Breast epithelium (tissue), 4 donors: ENCODE measurements at regions not wholly inside any gene's neighbourhood (a gene's known extent, or its start where the extent isn't known, plus 50 kb on each side); places are given as distances from the start of the nearest gene placed in this dataset.

Source experiments
- DNase-seq, 2 donors: peaks; one replicate each; pipeline ENCODE4 v3.0.0-alpha.2; 2019; ENCODE audit warnings: low spot score in 2 of 2
- H3K27ac ChIP-seq, 2 donors: fragments of 200-600 bp; sonication (generic) in 1 of 2; one replicate each; pipeline ENCODE4 v1.5.1; 2016 to 2019; ENCODE audit warnings: mild to moderate bottlenecking in 1 of 2
- H3K27me3 ChIP-seq, 2 donors: fragments of 200-600 bp; sonication (generic) in 1 of 2; one replicate each; pipeline versions ENCODE4 v1.5.1 to v1.6.0; 2017 to 2019; ENCODE audit warnings: control low read depth in 1 of 2, mild to moderate bottlenecking in 1 of 2
- H3K36me3 ChIP-seq: fragments of 200-600 bp; one replicate; pipeline ENCODE4 v1.5.1; 2019
- H3K4me1 ChIP-seq, 2 donors: fragments of 200-600 bp; sonication (generic); one replicate each; pipeline ENCODE4 v1.5.1; 2016 to 2019; ENCODE audit warnings: control low read depth in 1 of 2
- H3K4me3 ChIP-seq, 3 donors: fragments of 200-600 bp; sonication (generic); 1 replicate in 2 of 3; 2 replicates in 1 of 3; pipeline ENCODE4 v1.5.1; 2016 to 2019; ENCODE audit warnings: mild to moderate bottlenecking in 3 of 3, moderate library complexity in 2 of 3
- H3K9me3 ChIP-seq, 2 donors: fragments of 200-600 bp; sonication (generic) in 1 of 2; one replicate each; pipeline ENCODE4 v1.5.1; 2016 to 2019; ENCODE audit warnings: control low read depth in 1 of 2
- POLR2A ChIP-seq: fragments of 450-650 bp; IDR thresholded peaks from one replicate; pipeline ENCODE4 v1.6.1; 2016; ENCODE audit warnings: antibody characterized with exemption, mild to moderate bottlenecking, moderate library complexity
- POLR2AphosphoS5 ChIP-seq, 3 donors: sonication (generic); formaldehyde crosslinking; IDR thresholded peaks; one replicate each; pipeline ENCODE4 v1.6.1; 2017; ENCODE audit warnings: antibody characterized with exemption in 3 of 3
- intact Hi-C: fragments of 100-400 bp; cut with DNase I; formaldehyde crosslinking; loops from one replicate; pipeline ENCODE4 v1.15.1; 2023; ENCODE audit warnings: low total_unique reads
- TF ChIP-seq, protein P1 (sequence below), 3 donors: fragments of 450-650 bp; IDR thresholded peaks; one replicate each; pipeline ENCODE4 v1.5.1; 2016 to 2017; ENCODE audit warnings: antibody characterized with exemption in 3 of 3, mild to moderate bottlenecking in 3 of 3, moderate library complexity in 3 of 3

DNA sequence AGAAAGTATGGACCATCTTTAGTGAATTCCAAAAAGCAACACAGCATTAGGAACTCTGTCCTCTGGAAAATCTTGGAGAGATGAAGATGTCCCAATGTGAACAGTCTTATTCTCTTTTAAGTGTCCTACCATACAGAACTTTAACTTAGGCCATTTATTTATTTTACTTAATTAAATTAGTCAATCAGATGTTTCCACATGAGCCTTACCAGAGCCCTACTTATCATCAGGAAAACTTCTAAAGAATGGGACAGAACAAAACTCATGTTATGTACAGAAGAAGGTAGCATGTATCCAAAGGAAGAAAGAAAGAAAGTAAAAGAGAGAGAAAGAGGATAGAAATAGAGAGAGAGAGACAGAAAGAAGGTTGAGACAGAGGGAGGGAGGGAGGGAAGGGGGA is 276.4 kb downstream of the ETV1 start:
- Histone ChIP-seq H3K27me3 (no peaks in the 10 kb centered on the region), H3K27ac (no peak overlapping the region), H3K36me3 (no peaks in the 10 kb centered on the region), H3K4me3 (no peak overlapping the region), H3K4me1 (no peaks in the 10 kb centered on the region), H3K9me3 (no peaks in the 10 kb centered on the region)
- intact Hi-C loops, result no loop called here
- TF ChIP-seq POLR2A (no peak), POLR2AphosphoS5 (IDR thresholded peaks at IDR 0.05) (no peak)
- TF ChIP-seq, protein P1, sequence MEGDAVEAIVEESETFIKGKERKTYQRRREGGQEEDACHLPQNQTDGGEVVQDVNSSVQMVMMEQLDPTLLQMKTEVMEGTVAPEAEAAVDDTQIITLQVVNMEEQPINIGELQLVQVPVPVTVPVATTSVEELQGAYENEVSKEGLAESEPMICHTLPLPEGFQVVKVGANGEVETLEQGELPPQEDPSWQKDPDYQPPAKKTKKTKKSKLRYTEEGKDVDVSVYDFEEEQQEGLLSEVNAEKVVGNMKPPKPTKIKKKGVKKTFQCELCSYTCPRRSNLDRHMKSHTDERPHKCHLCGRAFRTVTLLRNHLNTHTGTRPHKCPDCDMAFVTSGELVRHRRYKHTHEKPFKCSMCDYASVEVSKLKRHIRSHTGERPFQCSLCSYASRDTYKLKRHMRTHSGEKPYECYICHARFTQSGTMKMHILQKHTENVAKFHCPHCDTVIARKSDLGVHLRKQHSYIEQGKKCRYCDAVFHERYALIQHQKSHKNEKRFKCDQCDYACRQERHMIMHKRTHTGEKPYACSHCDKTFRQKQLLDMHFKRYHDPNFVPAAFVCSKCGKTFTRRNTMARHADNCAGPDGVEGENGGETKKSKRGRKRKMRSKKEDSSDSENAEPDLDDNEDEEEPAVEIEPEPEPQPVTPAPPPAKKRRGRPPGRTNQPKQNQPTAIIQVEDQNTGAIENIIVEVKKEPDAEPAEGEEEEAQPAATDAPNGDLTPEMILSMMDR (IDR thresholded peaks at IDR 0.05), result no peak
- DNase-seq, result no peak

DNA sequence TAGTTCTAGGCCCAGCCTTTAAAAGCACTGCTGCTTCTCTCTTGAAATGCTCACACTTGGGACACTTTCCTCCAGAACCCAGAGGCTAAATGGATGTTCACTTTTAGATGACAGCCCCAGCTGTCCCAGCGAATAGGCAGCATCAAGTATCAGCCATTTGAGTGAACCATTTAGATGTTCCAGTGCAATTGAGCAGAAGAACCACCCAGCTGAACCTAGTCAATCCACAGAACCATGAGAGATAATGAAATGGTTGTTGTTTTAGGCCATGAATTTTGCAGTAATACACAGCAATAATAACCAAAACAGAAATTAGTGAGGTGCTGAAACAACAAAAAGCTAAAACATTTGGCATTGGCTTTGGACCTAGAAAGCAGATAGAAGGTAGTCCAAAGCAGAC is 273.9 kb downstream of the ETV1 start:
- intact Hi-C loops, result no loop called here
- no peaks in the 10 kb centered on the region for H3K27me3 ChIP-seq
- no peak for TF ChIP-seq POLR2A
- TF ChIP-seq POLR2AphosphoS5 (IDR thresholded peaks at IDR 0.05), result no peak
- TF ChIP-seq, protein P1 (IDR thresholded peaks at IDR 0.05), result no peak

DNA sequence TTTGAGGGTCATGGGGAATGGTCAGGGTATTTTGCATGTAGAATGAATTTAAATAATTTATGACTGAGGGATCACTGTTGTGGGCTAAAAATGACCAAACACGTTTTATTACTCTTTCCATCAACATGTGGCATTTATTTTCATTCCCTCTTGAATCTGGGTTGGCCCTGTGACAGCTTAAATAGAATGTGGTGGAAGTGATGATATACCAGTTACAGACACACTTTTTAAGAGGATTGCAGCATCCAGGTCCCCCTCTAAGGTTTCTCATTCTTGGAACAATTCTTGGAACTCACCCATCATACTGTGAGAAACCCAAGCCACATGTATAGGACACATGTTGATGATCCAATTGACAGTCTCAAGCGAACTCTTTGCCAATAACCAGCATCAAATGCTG is 272.4 kb downstream of the ETV1 start:
- no peak overlapping the region for H3K27ac ChIP-seq
- no peak overlapping the region for H3K4me3 ChIP-seq
- H3K27me3 ChIP-seq, result no peaks in the 10 kb centered on the region
- no peaks in the 10 kb centered on the region for H3K36me3 ChIP-seq
- intact Hi-C loops, result no loop called here
- no peaks in the 10 kb centered on the region for H3K4me1 ChIP-seq
- H3K9me3 ChIP-seq, result no peaks in the 10 kb centered on the region
- TF ChIP-seq POLR2AphosphoS5 (IDR thresholded peaks at IDR 0.05) (no peak), POLR2A (no peak)
- TF ChIP-seq, protein P1 (IDR thresholded peaks at IDR 0.05), result no peak
- no peak for DNase-seq

More for the DNA sequence above, 273.9 kb downstream of the ETV1 start:
- no peak overlapping the region for H3K4me3 ChIP-seq
- no peak overlapping the region for H3K27ac ChIP-seq
- H3K4me1 ChIP-seq, result no peaks in the 10 kb centered on the region
- no peak for DNase-seq
- H3K36me3 ChIP-seq, result no peaks in the 10 kb centered on the region
- H3K9me3 ChIP-seq, result no peaks in the 10 kb centered on the region

DNA sequence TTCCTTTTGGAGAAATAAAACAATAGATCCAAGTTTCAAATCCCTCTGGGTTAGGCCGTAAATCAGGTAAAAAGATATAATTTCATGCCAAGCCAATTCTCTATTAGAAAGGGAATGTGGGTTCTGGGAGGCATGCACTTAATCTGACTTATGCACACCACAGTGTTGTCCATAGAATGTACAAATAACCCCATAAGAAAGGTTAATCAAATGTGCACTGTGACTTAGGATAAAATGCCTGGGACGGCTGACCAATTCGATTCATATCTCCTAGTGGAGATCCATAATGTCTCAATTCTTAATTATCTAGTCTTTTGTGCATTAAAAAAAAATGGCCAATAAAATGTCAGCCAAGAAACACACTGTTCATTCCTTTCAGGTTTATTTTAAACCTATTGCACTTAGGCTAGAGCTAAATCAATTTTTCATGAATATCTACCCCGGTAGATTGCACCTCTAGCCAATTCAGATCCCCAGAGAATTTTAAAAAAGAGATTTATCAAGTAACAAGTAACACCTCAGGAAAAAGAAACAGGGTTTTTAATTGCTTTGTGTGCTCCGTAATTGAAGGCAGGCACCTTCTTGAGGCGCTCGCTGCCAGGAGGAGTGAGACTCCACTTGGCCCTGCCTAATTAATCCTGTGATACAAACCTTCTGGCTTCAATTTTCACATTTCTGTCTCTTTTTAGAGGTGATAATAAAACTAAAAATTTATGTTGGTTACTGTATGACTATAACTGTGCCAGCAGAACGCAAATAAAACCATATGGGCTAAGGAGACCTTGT is 265.1 kb downstream of the ETV1 start:
- DNase-seq, result no peak
- intact Hi-C loops, result no loop called here
- no peaks in the 10 kb centered on the region for H3K27me3 ChIP-seq
- H3K27ac ChIP-seq, result no peak overlapping the region
- no peak for TF ChIP-seq POLR2AphosphoS5 (IDR thresholded peaks at IDR 0.05)
- TF ChIP-seq POLR2A, result no peak
- TF ChIP-seq, protein P1 (IDR thresholded peaks at IDR 0.05), result no peak
- H3K9me3 ChIP-seq, result peaks cover 0 to 5% of the 10 kb centered on the region in 2 donors
- no peaks in the 10 kb centered on the region for H3K36me3 ChIP-seq
- no peak overlapping the region for H3K4me3 ChIP-seq
- H3K4me1 ChIP-seq, result no peaks in the 10 kb centered on the region

DNA sequence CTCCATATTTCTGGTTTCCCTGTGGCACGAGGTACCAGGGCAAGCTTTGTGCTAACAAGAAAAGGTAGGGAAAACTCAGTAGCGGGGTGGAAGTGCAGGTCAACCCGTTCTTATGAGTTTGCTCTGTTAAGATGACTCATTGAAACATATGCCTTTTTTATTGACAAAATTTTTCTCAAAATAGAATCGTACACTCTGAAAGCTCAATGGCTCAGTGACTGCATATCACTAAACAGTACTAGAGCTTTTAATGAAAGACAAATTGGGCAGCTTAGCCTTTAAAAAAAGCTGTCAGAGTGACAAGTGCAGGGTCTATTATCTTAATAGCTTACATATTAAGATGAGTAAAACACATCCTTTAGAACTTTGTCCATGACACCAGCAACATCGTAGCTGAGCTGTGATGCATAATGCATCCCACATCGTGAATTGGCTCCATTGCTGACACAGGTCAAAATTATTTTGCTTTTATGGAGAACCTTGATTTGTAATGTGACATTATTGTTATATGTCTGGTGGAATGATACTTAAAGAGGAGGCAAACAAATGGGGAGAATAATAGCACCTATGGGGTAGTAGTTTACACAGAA is 264.4 kb downstream of the ETV1 start:
- intact Hi-C loops, result no loop called here
- Histone ChIP-seq H3K27ac (no peak overlapping the region), H3K36me3 (no peaks in the 10 kb centered on the region), H3K4me1 (no peaks in the 10 kb centered on the region), H3K9me3 (peaks cover 0 to 5% of the 10 kb centered on the region in 2 donors), H3K27me3 (no peaks in the 10 kb centered on the region), H3K4me3 (no peak overlapping the region)
- no peak for TF ChIP-seq POLR2AphosphoS5 (IDR thresholded peaks at IDR 0.05)
- no peak for TF ChIP-seq POLR2A
- TF ChIP-seq, protein P1 (IDR thresholded peaks at IDR 0.05), result no peak
- DNase-seq, result no peak
